H1 (cell line): ENCODE measurements at regions not wholly inside any gene's neighbourhood (a gene's known extent, or its start where the extent isn't known, plus 50 kb on each side); places are given as distances from the start of the nearest gene placed in this dataset.

Experiments
- CTCF ChIA-PET: fragments of 300-600 bp; sonication (Branson Sonifier 250); formaldehyde crosslinking; loops from one replicate; lab custom pipeline; 2021; ENCODE audit not compliant: partially characterized antibody; lab: Charles Lee
- POLR2A ChIA-PET: fragments of 300-600 bp; sonication (Branson Sonifier 250); formaldehyde crosslinking; loops from one replicate; lab custom pipeline; 2021; ENCODE audit warnings: inconsistent platforms; ENCODE audit not compliant: partially characterized antibody; lab: Charles Lee
- DNase-seq, 2 experiments: peaks; one replicate each; pipeline versions ENCODE4 v3.0.0 to v3.0.0-alpha.2; 2010 to 2022; ENCODE audit warnings: low spot score in 2 of 2, low read depth in 1 of 2, mixed read lengths in 1 of 2
- FAIRE-seq: peaks from 2 replicates; lab custom pipeline; 2011; peaks lifted over from hg19 to GRCh38; lab: Jason Lieb, UNC
- H2AFZ ChIP-seq: 2 replicates; pipeline ENCODE4 v1.8.1; 2012; ENCODE audit warnings: low read length, inconsistent platforms
- H2AK5ac ChIP-seq: 2 replicates; pipeline ENCODE4 v1.6.1; 2013; ENCODE audit warnings: low read depth, low read length
- H2BK120ac ChIP-seq: replicated peaks from 2 replicates; pipeline ENCODE3; 2013; ENCODE audit warnings: low read depth, low read length, inconsistent platforms
- H2BK12ac ChIP-seq: 2 replicates; pipeline ENCODE4 v1.6.1; 2013; ENCODE audit warnings: low read depth, low read length
- H2BK15ac ChIP-seq: 2 replicates; pipeline ENCODE4 v1.6.1; 2013; ENCODE audit warnings: low read length
- H2BK20ac ChIP-seq: 2 replicates; pipeline ENCODE4 v1.6.1; 2013; ENCODE audit warnings: low read length
- H2BK5ac ChIP-seq: 2 replicates; pipeline ENCODE4 v1.6.1; 2013; ENCODE audit warnings: low read depth, low read length
- H3K14ac ChIP-seq: 2 replicates; pipeline ENCODE4 v1.6.1; 2013; ENCODE audit warnings: inconsistent platforms; ENCODE audit not compliant: insufficient read length
- H3K18ac ChIP-seq: 2 replicates; pipeline ENCODE4 v1.6.1; 2013; ENCODE audit warnings: low read length; ENCODE audit errors: extremely low read depth
- H3K23ac ChIP-seq: 2 replicates; pipeline ENCODE4 v1.6.1; 2013; ENCODE audit warnings: inconsistent platforms; ENCODE audit not compliant: insufficient read length
- H3K23me2 ChIP-seq: 2 replicates; pipeline ENCODE4 v1.6.1; 2013; ENCODE audit warnings: low read depth, low read length
- H3K27ac ChIP-seq: 2 replicates; pipeline ENCODE4 v1.6.1; 2011; ENCODE audit warnings: low read depth, low read length, inconsistent platforms
- H3K27me3 ChIP-seq, 4 experiments: replicated peaks in 1 of 4; 1 replicate in 1 of 4; 2 replicates in 3 of 4; pipeline versions ENCODE4 v1.6.1 to v1.8.1; 2011 to 2013; ENCODE audit warnings: low read length in 3 of 4, mild to moderate bottlenecking in 3 of 4, inconsistent platforms in 2 of 4, mixed read lengths in 2 of 4, moderate library complexity in 1 of 4; ENCODE audit not compliant: control insufficient read depth in 3 of 4, insufficient read depth in 3 of 4; ENCODE audit errors: extremely low read depth in 1 of 4
- H3K36me3 ChIP-seq, 4 experiments: 2 replicates each; pipeline versions ENCODE4 v1.6.1 to v1.8.1; 2011 to 2013; ENCODE audit warnings: mild to moderate bottlenecking in 4 of 4, low read length in 3 of 4, moderate library complexity in 2 of 4, control low read depth in 1 of 4, inconsistent platforms in 1 of 4; ENCODE audit not compliant: insufficient read depth in 4 of 4, control insufficient read depth in 2 of 4
- H3K4ac ChIP-seq: replicated peaks from 2 replicates; pipeline ENCODE3; 2013; ENCODE audit warnings: low read length, low read depth, mixed read lengths, inconsistent platforms; ENCODE audit not compliant: insufficient read length
- H3K4me1 ChIP-seq, 4 experiments: replicated peaks in 1 of 4; 1 replicate in 1 of 4; 2 replicates in 3 of 4; pipeline versions ENCODE4 v1.6.1 to v1.8.1; 2011 to 2013; ENCODE audit warnings: low read length in 3 of 4, inconsistent platforms in 2 of 4, mixed read lengths in 1 of 4; ENCODE audit not compliant: insufficient read depth in 4 of 4, control insufficient read depth in 3 of 4
- H3K4me2 ChIP-seq, 2 experiments: 2 replicates each; pipeline versions ENCODE4 v1.6.1 to v1.8.1; 2011 to 2013; ENCODE audit warnings: low read depth in 2 of 2, low read length in 2 of 2, control low read depth in 1 of 2, inconsistent platforms in 1 of 2, mild to moderate bottlenecking in 1 of 2; ENCODE audit not compliant: insufficient read depth in 1 of 2
- H3K4me3 ChIP-seq, 4 experiments: fragments of 200-600, 300-600 bp in 1 of 4; sonication (generic), shearing (Covaris generic), sonication (Bioruptor Twin) in 1 of 4; 2 replicates each; pipeline versions ENCODE4 v1.5.1 to v1.8.1; 2011 to 2016; ENCODE audit warnings: low read length in 4 of 4, low read depth in 3 of 4, control low read depth in 2 of 4, inconsistent platforms in 2 of 4, mild to moderate bottlenecking in 2 of 4, mixed read lengths in 1 of 4, moderate library complexity in 1 of 4; ENCODE audit not compliant: insufficient read depth in 2 of 4; ENCODE audit errors: extremely low read depth in 1 of 4
- H3K56ac ChIP-seq: replicated peaks from 2 replicates; pipeline ENCODE3; 2013; ENCODE audit warnings: low read depth, mild to moderate bottlenecking, mixed read lengths, low read length, inconsistent platforms; ENCODE audit not compliant: insufficient read length
- H3K79me1 ChIP-seq: 2 replicates; pipeline ENCODE4 v1.6.1; 2013; ENCODE audit warnings: low read depth, low read length, control low read depth
- H3K79me2 ChIP-seq, 2 experiments: 2 replicates each; pipeline versions ENCODE4 v1.6.1 to v1.8.1; 2012 to 2013; ENCODE audit warnings: low read length in 2 of 2, mild to moderate bottlenecking in 2 of 2, inconsistent platforms in 1 of 2; ENCODE audit not compliant: insufficient read depth in 2 of 2, control insufficient read depth in 1 of 2
- H3K9ac ChIP-seq, 4 experiments: replicated peaks in 1 of 4; 1 replicate in 1 of 4; 2 replicates in 3 of 4; pipeline versions ENCODE4 v1.6.1 to v1.8.1; 2011 to 2013; ENCODE audit warnings: low read depth in 3 of 4, low read length in 3 of 4, control low read depth in 2 of 4, mild to moderate bottlenecking in 2 of 4, moderate library complexity in 2 of 4, inconsistent platforms in 1 of 4; ENCODE audit errors: extremely low read depth in 1 of 4
- H3K9me3 ChIP-seq, 2 experiments: 2 replicates each; pipeline versions ENCODE4 v1.6.1 to v1.8.1; 2012 to 2013; ENCODE audit warnings: mild to moderate bottlenecking in 2 of 2, moderate library complexity in 2 of 2, control low read depth in 1 of 2, inconsistent platforms in 1 of 2, low read depth in 1 of 2, low read length in 1 of 2, mixed read lengths in 1 of 2; ENCODE audit not compliant: insufficient read depth in 2 of 2
- H4K20me1 ChIP-seq, 2 experiments: replicated peaks in 1 of 2; 2 replicates each; pipeline versions ENCODE3 to v1.8.1; 2011 to 2013; ENCODE audit warnings: inconsistent platforms in 2 of 2, low read length in 2 of 2, mild to moderate bottlenecking in 1 of 2; ENCODE audit not compliant: insufficient read depth in 2 of 2, control insufficient read depth in 1 of 2
- H4K5ac ChIP-seq: 2 replicates; pipeline ENCODE4 v1.6.1; 2013; ENCODE audit warnings: low read length, low read depth, mixed read lengths, inconsistent platforms; ENCODE audit not compliant: insufficient read length
- H4K8ac ChIP-seq: 2 replicates; pipeline ENCODE4 v1.8.0; 2013; ENCODE audit warnings: mild to moderate bottlenecking, moderate library complexity, low read length, inconsistent platforms; ENCODE audit not compliant: insufficient read depth; ENCODE audit errors: extremely low read depth
- H4K91ac ChIP-seq: replicated peaks from 2 replicates; pipeline ENCODE3; 2013; ENCODE audit warnings: low read length, mixed read lengths, inconsistent platforms; ENCODE audit not compliant: insufficient read length
- CEBPB ChIP-seq: IDR thresholded peaks from 2 replicates; pipeline ENCODE4 v1.6.1; 2012; ENCODE audit warnings: low read depth, low read length
- EGR1 ChIP-seq: IDR thresholded peaks from 2 replicates; pipeline ENCODE4 v1.6.1; 2011; ENCODE audit warnings: low read depth, low read length, borderline replicate concordance
- GABPA ChIP-seq: IDR thresholded peaks from 2 replicates; pipeline ENCODE4 v1.6.1; 2011; ENCODE audit warnings: mild to moderate bottlenecking, low read length, moderate library complexity, borderline replicate concordance; ENCODE audit not compliant: insufficient read depth
- POLR2A ChIP-seq, 2 experiments: IDR thresholded peaks; 1 replicate in 1 of 2; 2 replicates in 1 of 2; pipeline ENCODE4 v1.6.1; 2011; ENCODE audit warnings: low read depth in 2 of 2, low read length in 2 of 2, mild to moderate bottlenecking in 2 of 2; ENCODE audit errors: control extremely low read depth in 1 of 2
- WGBS, 2 experiments: shearing (Covaris generic) in 1 of 2; methylation state at CpG; one replicate each; pipeline versions ENCODE4 v1.1.6 to v1.1.7; 2013 to 2015; ENCODE audit warnings: low lambda C conversion rate in 2 of 2, mixed read lengths in 2 of 2, inconsistent platforms in 1 of 2, low coverage in 1 of 2, missing lambda C conversion rate in 1 of 2; ENCODE audit not compliant: insufficient replicate concordance in 2 of 2, insufficient coverage in 1 of 2, insufficient read length in 1 of 2; ENCODE audit errors: extremely low coverage in 1 of 2, missing lambda C conversion rate in 1 of 2; 5-methylcytosine and 5-hydroxymethylcytosine counted together

DNA sequence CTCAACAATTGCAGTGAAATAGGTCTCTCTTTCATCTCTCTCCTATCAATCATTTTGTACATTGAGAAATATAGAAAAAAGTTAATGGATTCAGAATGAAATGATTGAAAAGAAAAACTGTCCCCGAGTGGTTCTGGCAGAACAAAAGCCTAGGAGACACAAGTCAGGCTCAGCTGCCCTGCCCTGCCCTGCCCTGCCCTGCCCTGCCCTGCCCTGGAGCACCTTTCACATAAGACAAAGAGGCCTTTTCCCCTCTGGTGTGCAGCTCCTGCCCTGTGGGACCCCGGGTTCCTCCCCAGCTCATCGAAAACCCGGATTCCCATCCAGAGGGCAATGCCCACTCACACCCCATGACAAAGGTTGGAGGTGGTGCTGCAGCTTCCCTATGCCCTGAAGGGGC is 94.7 kb downstream of the TEX26 start:
- H3K4me1 ChIP-seq: no peaks in the 10 kb centered on the region
- H3K4me3 ChIP-seq: no peak overlapping the region
- 92% methylated on average over 3 of the region's 4 CpGs; no CpG with 5 or more reads in 1 of the 2 experiments for WGBS, 2 experiments
- no peak overlapping the region for H2BK120ac ChIP-seq
- H4K8ac ChIP-seq: no peak overlapping the region
- no peak overlapping the region for H3K18ac ChIP-seq
- H2BK20ac ChIP-seq: no peak overlapping the region
- H3K27me3 ChIP-seq: no peaks in the 10 kb centered on the region
- POLR2A ChIA-PET: no interaction called here
- no peak overlapping the region for H3K9ac ChIP-seq
- no peak overlapping the region for H3K27ac ChIP-seq
- no peak overlapping the region for H2BK15ac ChIP-seq
- no peaks in the 10 kb centered on the region for H3K9me3 ChIP-seq
- no peak overlapping the region for H3K4ac ChIP-seq
- H3K23me2 ChIP-seq: no peaks in the 10 kb centered on the region
- no peak overlapping the region for H2BK5ac ChIP-seq
- H3K56ac ChIP-seq: no peak overlapping the region
- H3K14ac ChIP-seq: no peak overlapping the region
- no peak overlapping the region for H2AFZ ChIP-seq
- H4K5ac ChIP-seq: no peak overlapping the region
- CTCF ChIA-PET: interaction anchor here (1.3 to 2.4 kb wide), 2 partner anchors 14 to 17 kb away, joined by 4 to 11 read pairs; no protein-coding TSS in a partner anchor
- no peaks in the 10 kb centered on the region for H3K79me2 ChIP-seq
- TF ChIP-seq CEBPB (no peak), EGR1 (no peak), POLR2A (IDR thresholded peaks at IDR 0.05; ENCODE audit: control extremely low read depth in 1 of 2, low read depth in 2 of 2, low read length in 2 of 2) (no peak), GABPA (no peak)
- TF ChIP-seq, all 59 proteins: peak for 0
- Histone ChIP-seq H2AK5ac (no peak overlapping the region), H3K23ac (no peak overlapping the region), H4K20me1 (no peaks in the 10 kb centered on the region), H2BK12ac (no peak overlapping the region), H3K36me3 (no peaks in the 10 kb centered on the region), H4K91ac (no peak overlapping the region), H3K4me2 (no peak overlapping the region), H3K79me1 (no peaks in the 10 kb centered on the region)
- FAIRE-seq (no peak), DNase-seq (no peak)
